Neural cell (in vitro differentiated cells): ENCODE measurements at regions not wholly inside any gene's neighbourhood (a gene's known extent, or its start where the extent isn't known, plus 50 kb on each side); places are given as distances from the start of the nearest gene placed in this dataset.

Experiments used
- H2AFZ ChIP-seq: fragments of 200-600, 300-800 bp; sonication (generic), shearing (Covaris generic); 2 replicates; pipeline ENCODE4 v1.6.0; 2014; ENCODE audit warnings: low read depth, mild to moderate bottlenecking, antibody characterized with exemption, low read length, moderate library complexity
- H3F3A ChIP-seq: fragments of 200-600 bp; shearing (Covaris generic); 2 replicates; pipeline ENCODE4 v1.6.1; 2016; ENCODE audit warnings: mild to moderate bottlenecking, moderate library complexity, mixed read lengths, antibody characterized with exemption, low read length; ENCODE audit not compliant: insufficient read depth, poor library complexity, severe bottlenecking
- H3K27ac ChIP-seq: fragments of 200-600, 300-800 bp; sonication (generic), shearing (Covaris generic); 2 replicates; pipeline ENCODE4 v1.5.1; 2014; ENCODE audit warnings: mild to moderate bottlenecking, low read length, moderate library complexity
- H3K27me3 ChIP-seq: fragments of 300-800, 200-600 bp; sonication (generic), shearing (Covaris generic); 2 replicates; pipeline ENCODE4 v1.6.0; 2014; ENCODE audit warnings: mild to moderate bottlenecking, low read depth, low read length, moderate library complexity; ENCODE audit not compliant: insufficient read depth
- H3K36me3 ChIP-seq: fragments of 300-800, 200-600 bp; sonication (generic), shearing (Covaris generic); 2 replicates; pipeline ENCODE4 v1.5.1; 2014; ENCODE audit warnings: mild to moderate bottlenecking, antibody characterized with exemption, low read length, moderate library complexity; ENCODE audit not compliant: insufficient read depth
- H3K4me2 ChIP-seq: fragments of 300-800, 200-600 bp; sonication (generic), shearing (Covaris generic); 2 replicates; pipeline ENCODE4 v1.6.0; 2014; ENCODE audit warnings: mild to moderate bottlenecking, low read length
- H3K4me3 ChIP-seq: fragments of 300-800, 200-600 bp; sonication (generic), shearing (Covaris generic); 2 replicates; pipeline ENCODE4 v1.5.1; 2014; ENCODE audit warnings: mild to moderate bottlenecking, low read length, moderate library complexity
- H3K79me2 ChIP-seq: fragments of 200-600 bp; shearing (Covaris generic); replicated peaks from 2 replicates; pipeline ENCODE4 v1.6.0; 2014; ENCODE audit warnings: mild to moderate bottlenecking, low read length, moderate library complexity; ENCODE audit not compliant: insufficient read depth
- H3K9ac ChIP-seq: fragments of 300-800, 200-600 bp; sonication (generic), shearing (Covaris generic); 2 replicates; pipeline ENCODE4 v1.6.1; 2016; ENCODE audit warnings: mild to moderate bottlenecking, low read length, mixed read lengths
- H3K9me2 ChIP-seq: fragments of 200-600 bp; shearing (Covaris generic); 2 replicates; pipeline ENCODE4 v1.6.1; 2016; ENCODE audit warnings: mild to moderate bottlenecking, low read length, mixed read lengths; ENCODE audit not compliant: insufficient read depth
- H3K9me3 ChIP-seq: fragments of 200-600, 300-800 bp; sonication (generic), shearing (Covaris generic); 2 replicates; pipeline ENCODE4 v1.6.1; 2016; ENCODE audit warnings: mild to moderate bottlenecking, mixed run types, low read length, moderate library complexity, mixed read lengths
- H4K20me1 ChIP-seq: fragments of 200-600 bp; shearing (Covaris generic); 2 replicates; pipeline ENCODE4 v1.6.1; 2016; ENCODE audit warnings: mild to moderate bottlenecking, mixed run types; ENCODE audit not compliant: insufficient read depth
- EP300 ChIP-seq: fragments of 450-650 bp; conservative IDR thresholded peaks from 2 replicates; pipeline ENCODE4 v1.6.1; 2014; ENCODE audit warnings: antibody characterized with exemption, mild to moderate bottlenecking, moderate library complexity; ENCODE audit not compliant: poor library complexity, severe bottlenecking
- EZH2 ChIP-seq: fragments of 200-600, 300-800 bp; shearing (Covaris generic), sonication (generic); IDR thresholded peaks from 2 replicates; pipeline ENCODE4 v1.6.1; 2014; ENCODE audit warnings: antibody characterized with exemption, low read length, borderline replicate concordance, mild to moderate bottlenecking; ENCODE audit not compliant: insufficient read depth, poor library complexity, severe bottlenecking
- MXI1 ChIP-seq: fragments of 450-650 bp; conservative IDR thresholded peaks from 2 replicates; pipeline ENCODE4 v1.6.1; 2014; ENCODE audit warnings: antibody characterized with exemption, mild to moderate bottlenecking; ENCODE audit not compliant: poor library complexity, severe bottlenecking
- POLR2AphosphoS5 ChIP-seq: IDR thresholded peaks from 2 replicates; pipeline ENCODE4 v1.6.1; 2012
- RAD21 ChIP-seq: fragments of 450-650 bp; conservative IDR thresholded peaks from 2 replicates; pipeline ENCODE4 v1.6.1; 2014; ENCODE audit warnings: antibody characterized with exemption, mild to moderate bottlenecking, moderate library complexity
- SMC3 ChIP-seq: fragments of 450-650 bp; conservative IDR thresholded peaks from 2 replicates; pipeline ENCODE4 v1.6.1; 2014; ENCODE audit warnings: antibody characterized with exemption, mild to moderate bottlenecking, moderate library complexity; ENCODE audit not compliant: poor library complexity
- TAF1 ChIP-seq: IDR thresholded peaks from 2 replicates; pipeline ENCODE4 v1.6.1; 2012; ENCODE audit warnings: low read depth
- TF ChIP-seq, protein P1 (sequence below): IDR thresholded peaks from 2 replicates; pipeline ENCODE4 v1.6.1; 2012; ENCODE audit warnings: borderline replicate concordance
- TF ChIP-seq, protein P2 (sequence below): fragments of 450-650 bp; IDR thresholded peaks from 2 replicates; pipeline ENCODE4 v1.5.1; 2014; ENCODE audit warnings: antibody characterized with exemption, mild to moderate bottlenecking, moderate library complexity; ENCODE audit not compliant: poor library complexity, severe bottlenecking

- no peaks in the 10 kb centered on the region for H3K36me3 ChIP-seq
Observed at GRCh38 chr17:51389875-51390274, 129.5 kb downstream of the UTP18 start.

GRCh38 chr17:51391982-51392654 is 131.8 kb downstream of the UTP18 start:
- TF ChIP-seq MXI1 (no peak), POLR2AphosphoS5 (no peak), EZH2 (no peak), TAF1 (no peak), RAD21 (no peak), SMC3 (no peak), EP300 (no peak)
- TF ChIP-seq, protein P1, sequence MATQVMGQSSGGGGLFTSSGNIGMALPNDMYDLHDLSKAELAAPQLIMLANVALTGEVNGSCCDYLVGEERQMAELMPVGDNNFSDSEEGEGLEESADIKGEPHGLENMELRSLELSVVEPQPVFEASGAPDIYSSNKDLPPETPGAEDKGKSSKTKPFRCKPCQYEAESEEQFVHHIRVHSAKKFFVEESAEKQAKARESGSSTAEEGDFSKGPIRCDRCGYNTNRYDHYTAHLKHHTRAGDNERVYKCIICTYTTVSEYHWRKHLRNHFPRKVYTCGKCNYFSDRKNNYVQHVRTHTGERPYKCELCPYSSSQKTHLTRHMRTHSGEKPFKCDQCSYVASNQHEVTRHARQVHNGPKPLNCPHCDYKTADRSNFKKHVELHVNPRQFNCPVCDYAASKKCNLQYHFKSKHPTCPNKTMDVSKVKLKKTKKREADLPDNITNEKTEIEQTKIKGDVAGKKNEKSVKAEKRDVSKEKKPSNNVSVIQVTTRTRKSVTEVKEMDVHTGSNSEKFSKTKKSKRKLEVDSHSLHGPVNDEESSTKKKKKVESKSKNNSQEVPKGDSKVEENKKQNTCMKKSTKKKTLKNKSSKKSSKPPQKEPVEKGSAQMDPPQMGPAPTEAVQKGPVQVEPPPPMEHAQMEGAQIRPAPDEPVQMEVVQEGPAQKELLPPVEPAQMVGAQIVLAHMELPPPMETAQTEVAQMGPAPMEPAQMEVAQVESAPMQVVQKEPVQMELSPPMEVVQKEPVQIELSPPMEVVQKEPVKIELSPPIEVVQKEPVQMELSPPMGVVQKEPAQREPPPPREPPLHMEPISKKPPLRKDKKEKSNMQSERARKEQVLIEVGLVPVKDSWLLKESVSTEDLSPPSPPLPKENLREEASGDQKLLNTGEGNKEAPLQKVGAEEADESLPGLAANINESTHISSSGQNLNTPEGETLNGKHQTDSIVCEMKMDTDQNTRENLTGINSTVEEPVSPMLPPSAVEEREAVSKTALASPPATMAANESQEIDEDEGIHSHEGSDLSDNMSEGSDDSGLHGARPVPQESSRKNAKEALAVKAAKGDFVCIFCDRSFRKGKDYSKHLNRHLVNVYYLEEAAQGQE: no peak
- TF ChIP-seq, protein P2, sequence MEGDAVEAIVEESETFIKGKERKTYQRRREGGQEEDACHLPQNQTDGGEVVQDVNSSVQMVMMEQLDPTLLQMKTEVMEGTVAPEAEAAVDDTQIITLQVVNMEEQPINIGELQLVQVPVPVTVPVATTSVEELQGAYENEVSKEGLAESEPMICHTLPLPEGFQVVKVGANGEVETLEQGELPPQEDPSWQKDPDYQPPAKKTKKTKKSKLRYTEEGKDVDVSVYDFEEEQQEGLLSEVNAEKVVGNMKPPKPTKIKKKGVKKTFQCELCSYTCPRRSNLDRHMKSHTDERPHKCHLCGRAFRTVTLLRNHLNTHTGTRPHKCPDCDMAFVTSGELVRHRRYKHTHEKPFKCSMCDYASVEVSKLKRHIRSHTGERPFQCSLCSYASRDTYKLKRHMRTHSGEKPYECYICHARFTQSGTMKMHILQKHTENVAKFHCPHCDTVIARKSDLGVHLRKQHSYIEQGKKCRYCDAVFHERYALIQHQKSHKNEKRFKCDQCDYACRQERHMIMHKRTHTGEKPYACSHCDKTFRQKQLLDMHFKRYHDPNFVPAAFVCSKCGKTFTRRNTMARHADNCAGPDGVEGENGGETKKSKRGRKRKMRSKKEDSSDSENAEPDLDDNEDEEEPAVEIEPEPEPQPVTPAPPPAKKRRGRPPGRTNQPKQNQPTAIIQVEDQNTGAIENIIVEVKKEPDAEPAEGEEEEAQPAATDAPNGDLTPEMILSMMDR: no peak
- Histone ChIP-seq H3K36me3 (no peaks in the 10 kb centered on the region), H3F3A (no peaks in the 10 kb centered on the region), H3K79me2 (no peaks in the 10 kb centered on the region), H3K9me3 (no peaks in the 10 kb centered on the region), H3K4me2 (no peak overlapping the region), H3K9ac (no peak overlapping the region), H3K27ac (no peak overlapping the region), H2AFZ (no peak overlapping the region), H3K27me3 (no peaks in the 10 kb centered on the region), H4K20me1 (no peaks in the 10 kb centered on the region), H3K9me2 (no peaks in the 10 kb centered on the region), H3K4me3 (no peak overlapping the region)

More at GRCh38 chr17:51389875-51390274, 129.5 kb downstream of the UTP18 start:
- no peaks in the 10 kb centered on the region for H3K9me2 ChIP-seq
- H2AFZ ChIP-seq: no peak overlapping the region
- no peaks in the 10 kb centered on the region for H4K20me1 ChIP-seq
- no peaks in the 10 kb centered on the region for H3F3A ChIP-seq
- no peaks in the 10 kb centered on the region for H3K9me3 ChIP-seq
- H3K79me2 ChIP-seq: no peaks in the 10 kb centered on the region
- TF ChIP-seq RAD21 (no peak), POLR2AphosphoS5 (no peak), MXI1 (no peak), SMC3 (no peak), TAF1 (no peak), EP300 (no peak), EZH2 (no peak)
- TF ChIP-seq, protein P1: no peak
- TF ChIP-seq, protein P2: no peak
- H3K4me3 ChIP-seq: no peak overlapping the region
- H3K27me3 ChIP-seq: no peaks in the 10 kb centered on the region
- no peak overlapping the region for H3K9ac ChIP-seq
- H3K4me2 ChIP-seq: no peak overlapping the region
- no peak overlapping the region for H3K27ac ChIP-seq
